ENCODE measurements at regions not wholly inside any gene's neighbourhood (a gene's known extent, or its start where the extent isn't known, plus 50 kb on each side); places are given as distances from the start of the nearest gene placed in this dataset.
A peak's percentile ranks its signal among the peaks of the same experiment; 100 is the strongest.

GRCh38 chr6:25100288-25100687 is 164.5 kb upstream of the RIPOR2 start:
- H3K9me3 ChIP-seq (ENCODE audit: control insufficient read depth, insufficient read depth, low read length) = no peaks in the 10 kb centered on the region
- dilution Hi-C loops (cut with HindIII; ENCODE audit: low sequenced_read_pairs, unreplicated experiment) (no loop called here), intact Hi-C loops (cut with micrococcal nuclease) (no loop called here), in situ Hi-C loops (cut with MboI; ENCODE audit: low sequenced_read_pairs) (no loop called here)
- H3K4ac ChIP-seq (ENCODE audit: low read depth, low read length) = 0 out of 2 replicates have a peak overlapping the region, but pooled peaks have one; percentile 10
- no peak overlapping the region; the same call in 1 of the 2 replicates for H3K14ac ChIP-seq (replicated peaks; ENCODE audit: low read depth, low read length)
- H2BK15ac ChIP-seq (ENCODE audit: low read depth, low read length) = 0 out of 3 replicates have a peak overlapping the region, but pooled peaks have one; percentile 19
- ATAC-seq (ENCODE audit: low read depth) (peak; percentile 69), DNase-seq (peak; percentile 60)
- ChIA-PET POLR2A (ENCODE audit: unreplicated experiment) (no interaction called here), CTCF (no interaction called here)
- WGBS, 2 experiments (ENCODE audit: extremely low coverage in 2 of 2, insufficient read length in 1 of 2) = no CpG with 5 or more reads among the region's 4 CpGs
- peak overlapping the region; percentile 26; the same call in 1 of the 2 replicates for H3K4me2 ChIP-seq (ENCODE audit: low read depth, low read length)
- no TSS peak for BruUV-seq (replicated peaks)
- H3K27ac ChIP-seq (ENCODE audit: insufficient read depth, low read length) = no peak overlapping the region
- no peaks in the 10 kb centered on the region for H3K27me3 ChIP-seq (ENCODE audit: control insufficient read depth, insufficient read depth, low read length)
- H4K5ac ChIP-seq (ENCODE audit: low read depth, low read length) = no peak overlapping the region
- peak overlapping the region; percentile 36; the same call in 1 of the 2 replicates for H2BK120ac ChIP-seq (ENCODE audit: low read depth, low read length)
- H4K91ac ChIP-seq (ENCODE audit: insufficient read depth, low read depth, low read length) = no peak overlapping the region
- TF ChIP-seq RAD21 (IDR thresholded peaks at IDR 0.05; ENCODE audit: low read length) (no peak), FOS (IDR thresholded peaks at IDR 0.05; ENCODE audit: low read depth, low read length) (peak; percentile 50; the same call in 1 of the 2 replicates)
- H2AK9ac ChIP-seq (replicated peaks; ENCODE audit: low read depth, low read length, poor library complexity) = no peak overlapping the region
- no peak overlapping the region for H3K9ac ChIP-seq (ENCODE audit: low read depth, low read length)
- no peak overlapping the region for H3K56ac ChIP-seq (ENCODE audit: extremely low read depth, insufficient read depth, low read length)
- H3K9me1 ChIP-seq (ENCODE audit: insufficient read depth, low read length) = peaks cover 4% of the 10 kb centered on the region; the same call in 1 of the 2 replicates
- peak overlapping the region; percentile 32; the same call in 1 of the 2 replicates for H2BK20ac ChIP-seq (ENCODE audit: low read depth, low read length)
- H4K20me1 ChIP-seq (ENCODE audit: insufficient read depth, low read length) = no peaks in the 10 kb centered on the region
- H2AFZ ChIP-seq (replicated peaks; ENCODE audit: low read length, poor library complexity) = no peak overlapping the region
- peak overlapping the region; percentile 40; the same call in 1 of the 2 replicates for H3K18ac ChIP-seq (ENCODE audit: low read depth, low read length)
- H3K4me1 ChIP-seq (ENCODE audit: control insufficient read depth, insufficient read depth, low read length) = peaks cover 3% of the 10 kb centered on the region
- no peaks in the 10 kb centered on the region for H3K36me3 ChIP-seq (ENCODE audit: control insufficient read depth, insufficient read depth, low read length)
- no peak overlapping the region for H2AK5ac ChIP-seq (ENCODE audit: low read depth, low read length)
- no peak overlapping the region for H2BK5ac ChIP-seq (ENCODE audit: low read depth, low read length, poor library complexity, severe bottlenecking)
- H3K79me1 ChIP-seq (ENCODE audit: low read depth in 1 of 2, low read length in 2 of 2) = no peaks in the 10 kb centered on the region
- no peak overlapping the region for H4K8ac ChIP-seq (ENCODE audit: low read depth in 2 of 2, low read length in 2 of 2)
- H3K4me3 ChIP-seq (ENCODE audit: insufficient read depth, low read depth, low read length) = no peak overlapping the region
- H3K23ac ChIP-seq (ENCODE audit: low read depth, low read length) = 0 out of 2 replicates have a peak overlapping the region, but pooled peaks have one; percentile 29

All from IMR-90 (cell line).